Fibroblast of skin of scalp (primary cell): ENCODE measurements at regions not wholly inside any gene's neighbourhood (a gene's known extent, or its start where the extent isn't known, plus 50 kb on each side); places are given as distances from the start of the nearest gene placed in this dataset.

Experiments
- DNase-seq: peaks from one replicate; pipeline ENCODE4 v3.0.0-alpha.2; 2013

DNA sequence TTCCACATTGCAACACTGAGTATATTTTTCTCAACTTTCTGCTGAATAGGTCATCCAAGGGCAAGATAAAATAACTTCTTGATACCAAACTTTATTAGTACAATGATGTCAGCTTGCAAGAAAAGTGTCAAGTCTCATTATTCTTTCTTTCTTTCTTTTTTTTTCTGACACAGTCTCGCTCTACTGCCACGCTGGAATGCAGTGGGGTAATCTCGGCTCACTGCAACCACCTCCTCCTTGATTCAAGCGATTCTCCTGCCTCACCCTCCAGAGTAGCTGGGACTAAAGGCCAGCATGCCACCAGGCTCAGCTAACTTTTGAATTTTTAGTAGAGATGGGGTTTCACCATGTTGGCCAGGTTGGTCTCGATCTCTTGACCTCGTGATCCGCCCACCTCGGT is 523.4 kb downstream of the FSCB start:
- DNase-seq = no peak

DNA sequence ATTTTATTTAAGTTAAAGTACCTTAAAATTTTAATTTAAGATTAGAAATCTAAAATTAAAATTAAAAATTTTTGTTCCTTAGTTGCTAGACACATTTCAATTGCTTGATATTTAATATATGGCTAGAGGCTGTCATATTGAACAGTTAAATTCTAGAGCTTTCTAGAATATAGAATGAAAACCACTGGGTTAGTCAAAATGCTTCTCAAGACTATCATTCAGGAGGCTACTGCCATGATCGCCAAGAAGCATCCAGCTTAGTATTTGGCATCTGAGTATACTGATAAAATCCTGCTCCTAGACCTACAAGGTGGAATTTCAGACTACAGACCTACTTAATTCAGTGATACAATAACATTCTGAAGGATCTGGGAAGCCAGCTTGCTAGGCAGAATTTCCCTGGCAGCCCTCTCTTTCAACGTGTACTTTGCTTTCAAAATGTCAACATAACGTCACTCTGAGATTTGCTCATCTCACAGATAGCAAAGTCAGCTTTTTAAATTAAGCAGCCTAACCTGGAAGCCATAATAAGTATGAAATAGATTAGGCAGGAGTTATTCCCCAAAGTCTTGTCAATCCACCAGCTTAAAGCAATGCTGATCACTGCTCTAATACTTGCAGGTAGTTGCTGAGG is 525.8 kb downstream of the FSCB start:
- DNase-seq = no peak

DNA sequence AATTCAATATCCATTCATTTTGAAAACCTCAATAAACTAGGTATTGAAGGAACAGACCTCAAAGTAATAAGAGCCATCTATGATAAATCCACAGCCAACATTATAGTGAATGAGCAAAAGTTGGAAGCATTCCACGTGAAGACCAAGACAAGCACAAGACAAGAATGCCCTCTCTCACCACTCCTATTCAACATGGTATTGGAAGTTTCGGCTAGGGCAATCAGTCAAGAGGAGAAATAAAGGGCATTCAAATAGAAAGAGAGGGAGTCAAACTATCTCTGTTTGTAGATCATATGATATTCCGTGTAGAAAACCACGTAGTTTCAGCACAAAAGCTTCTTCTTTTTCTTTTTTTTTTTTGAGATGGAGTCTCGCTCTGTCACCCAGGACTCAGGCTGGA is 550.3 kb downstream of the FSCB start:
- DNase-seq = no peak

DNA sequence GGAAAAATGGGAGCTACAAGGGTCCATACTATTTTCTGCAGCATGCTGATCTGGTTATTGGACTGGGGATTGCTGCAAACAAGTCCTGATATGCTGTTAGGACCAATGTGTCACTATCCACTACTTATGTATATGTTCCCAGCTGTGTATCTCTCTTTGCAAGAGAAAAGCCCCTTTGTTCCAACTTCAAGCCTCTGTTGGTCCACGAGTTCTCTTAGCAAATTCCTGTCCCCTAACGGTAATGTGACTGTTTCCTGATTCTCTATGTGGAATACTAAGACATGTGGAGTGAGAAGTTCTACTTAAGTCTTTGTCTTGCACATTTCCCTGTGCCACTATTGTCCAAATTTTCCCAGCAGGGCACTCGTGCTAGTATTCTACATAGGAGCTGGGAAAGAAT is 557.7 kb downstream of the FSCB start:
- no peak for DNase-seq

DNA sequence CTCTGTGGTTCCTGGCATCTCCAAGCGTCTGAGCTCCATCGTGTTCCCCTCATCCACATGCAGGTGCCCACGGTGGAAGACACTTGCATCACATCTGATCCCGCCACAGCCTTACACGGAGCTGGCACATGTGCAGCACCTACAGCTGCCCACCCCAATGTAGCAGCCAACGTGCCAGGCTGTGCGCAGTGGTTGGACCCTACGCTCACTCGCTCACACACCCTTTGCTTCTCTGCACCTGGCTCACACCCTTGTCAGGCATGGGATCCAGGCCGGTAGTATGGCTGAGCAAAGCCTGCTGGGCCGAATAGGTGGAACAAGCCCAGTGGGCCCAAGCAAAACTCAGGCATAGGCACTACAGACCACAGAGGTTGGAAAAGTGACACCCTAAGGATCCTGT is 567.2 kb downstream of the FSCB start:
- DNase-seq = no peak

DNA sequence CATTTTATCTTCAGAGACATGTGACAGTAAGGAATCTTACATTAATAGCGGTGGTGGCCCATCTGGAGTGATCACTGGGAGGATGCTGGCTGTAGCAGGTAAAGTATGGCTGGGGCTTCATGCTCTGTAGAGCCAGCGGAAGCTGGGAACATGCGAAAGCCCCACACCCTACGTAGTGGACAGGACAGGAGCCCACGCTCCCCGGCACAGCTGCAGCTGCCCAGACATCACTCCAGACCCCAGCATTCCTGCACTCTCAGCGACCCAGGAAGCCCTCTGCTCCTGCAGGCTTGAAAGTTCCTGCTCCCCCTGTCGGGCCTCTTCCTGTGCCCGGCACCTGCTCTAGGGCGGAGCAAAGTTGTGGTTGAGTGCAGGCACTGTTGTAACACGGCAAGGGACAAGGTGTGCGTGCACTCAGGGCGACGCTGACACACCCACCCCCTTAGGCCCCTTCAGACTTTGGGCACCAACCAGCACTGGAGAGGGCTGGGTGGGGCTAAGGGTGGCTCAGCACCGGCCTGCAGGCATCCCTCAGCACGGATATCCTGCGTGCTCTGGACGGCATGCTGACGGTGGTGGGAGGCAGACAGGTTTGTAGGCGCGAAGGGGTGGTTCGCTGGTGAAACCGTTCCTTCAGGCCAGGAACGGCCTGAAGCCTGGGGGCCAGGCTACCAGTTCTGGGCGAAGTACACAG is 568.3 kb downstream of the FSCB start:
- no peak for DNase-seq

DNA sequence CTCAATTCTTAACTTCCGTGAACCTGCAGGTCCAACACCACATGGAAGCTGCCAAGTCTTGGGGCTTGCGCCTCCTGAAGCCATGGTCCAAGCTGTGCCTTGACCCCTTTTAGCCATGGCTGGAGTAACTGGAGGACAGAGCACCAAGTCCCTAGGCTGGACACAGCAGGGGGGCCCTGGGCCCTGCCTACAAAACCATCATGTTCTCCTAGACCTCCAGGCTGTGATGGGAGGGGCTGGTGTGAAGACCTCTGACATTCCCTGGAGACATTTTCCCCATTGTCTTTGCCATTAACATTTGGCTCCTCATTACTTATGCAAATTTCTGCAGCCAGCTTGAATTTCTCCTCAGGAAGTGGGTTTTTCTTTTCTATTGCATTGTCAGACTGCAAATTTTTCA is 570.1 kb downstream of the FSCB start:
- DNase-seq = no peak

DNA sequence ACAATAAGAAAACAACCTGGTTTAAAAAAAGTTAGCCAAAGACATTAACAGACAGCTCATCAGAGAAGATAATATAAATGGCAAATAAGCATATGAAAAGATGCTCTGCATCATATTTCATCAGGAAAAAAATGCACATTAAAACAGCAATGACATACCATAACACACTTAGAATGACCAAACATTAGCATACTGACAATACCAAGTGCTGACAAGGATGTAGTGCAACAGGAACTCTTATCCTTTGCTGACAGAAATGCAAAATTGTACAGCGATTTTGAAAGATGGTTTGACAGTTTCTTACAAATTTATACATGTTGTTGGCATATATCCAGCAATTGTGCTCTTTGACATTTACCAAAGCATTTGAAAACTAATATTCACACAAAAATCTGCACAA is 573.0 kb downstream of the FSCB start:
- no peak for DNase-seq

DNA sequence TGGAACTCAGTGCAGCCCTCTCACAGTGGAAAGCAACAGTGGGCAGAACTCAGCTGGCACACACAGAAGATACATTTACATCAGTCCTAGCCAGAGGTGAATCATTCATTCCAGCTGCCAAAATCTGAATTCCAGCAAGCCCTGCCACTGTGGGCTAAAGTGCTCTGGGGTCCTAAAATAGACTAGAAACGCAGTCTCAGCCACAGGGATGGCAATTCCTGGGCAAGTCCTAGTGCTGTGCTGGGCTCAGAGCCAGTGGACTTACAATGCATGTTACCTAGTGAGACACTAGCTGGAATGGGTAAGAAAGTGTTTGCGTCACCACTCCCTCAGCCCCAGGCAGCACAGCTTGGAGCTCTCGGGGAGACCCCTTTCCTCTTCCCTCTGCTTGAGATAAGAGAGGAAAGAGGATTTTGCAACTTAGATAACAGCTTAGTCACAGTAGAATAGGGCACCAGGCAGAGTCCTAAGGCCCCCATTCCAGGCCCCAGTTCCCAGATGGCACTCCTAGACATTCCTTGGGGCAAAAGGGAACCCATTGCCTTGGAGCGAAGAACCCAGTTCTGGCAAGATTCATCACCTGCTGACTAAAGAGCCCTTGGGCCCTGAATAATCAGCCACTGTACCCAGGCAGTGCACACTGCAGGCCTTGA is 592.9 kb downstream of the FSCB start:
- DNase-seq = no peak

DNA sequence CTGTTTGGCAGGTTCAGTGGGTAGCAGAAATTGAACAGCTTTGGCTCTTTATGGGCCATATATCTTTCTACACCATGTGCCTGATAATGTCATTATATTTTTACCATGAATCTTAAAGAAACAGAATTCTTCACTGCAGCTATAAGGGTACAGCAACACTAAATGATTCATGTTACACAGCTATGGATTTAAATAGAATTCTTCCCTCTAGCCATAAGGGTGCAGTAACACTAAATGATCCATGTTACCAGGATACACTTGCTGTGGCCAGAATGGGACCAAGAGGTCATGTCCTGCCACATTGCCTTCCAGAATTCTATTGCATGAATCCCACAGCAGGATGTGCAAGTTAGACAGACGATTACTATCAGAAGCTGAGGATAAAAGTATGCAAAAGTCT is 603.9 kb downstream of the FSCB start:
- no peak for DNase-seq

DNA sequence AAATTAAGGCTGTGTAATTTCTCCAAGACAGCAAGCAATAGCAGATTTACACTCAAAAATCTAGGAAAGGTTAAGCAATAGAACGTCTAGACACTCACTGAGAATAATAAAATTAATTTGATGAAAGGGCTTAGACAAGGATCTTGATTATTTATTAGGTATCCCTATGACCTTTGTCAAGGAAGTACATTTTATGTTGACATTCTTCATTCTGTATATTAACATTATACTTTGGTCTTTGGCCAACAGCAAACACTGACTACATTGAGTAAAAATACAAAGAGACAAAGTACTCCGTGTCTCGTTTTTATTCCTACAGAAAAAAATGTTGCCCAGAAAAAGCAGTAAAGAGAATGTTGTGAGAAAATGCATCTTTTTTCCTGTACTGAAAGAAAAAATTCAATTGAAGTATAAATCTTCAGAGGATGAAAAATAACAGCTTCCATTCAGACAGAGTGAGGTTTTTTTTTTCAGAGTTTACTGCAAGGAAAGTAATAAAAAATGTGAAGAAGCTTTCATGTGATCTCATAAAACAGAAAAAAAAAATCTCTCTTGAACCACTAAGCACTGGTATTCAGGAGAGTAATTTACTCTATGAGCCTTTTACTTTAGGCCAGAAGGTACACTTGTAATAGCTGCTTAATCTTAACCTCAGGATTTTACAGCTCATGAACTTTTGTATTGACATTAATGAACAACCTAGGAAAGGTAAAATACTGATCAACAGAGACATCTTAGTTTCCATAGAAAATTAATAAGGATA is 605.0 kb downstream of the FSCB start:
- DNase-seq = no peak

DNA sequence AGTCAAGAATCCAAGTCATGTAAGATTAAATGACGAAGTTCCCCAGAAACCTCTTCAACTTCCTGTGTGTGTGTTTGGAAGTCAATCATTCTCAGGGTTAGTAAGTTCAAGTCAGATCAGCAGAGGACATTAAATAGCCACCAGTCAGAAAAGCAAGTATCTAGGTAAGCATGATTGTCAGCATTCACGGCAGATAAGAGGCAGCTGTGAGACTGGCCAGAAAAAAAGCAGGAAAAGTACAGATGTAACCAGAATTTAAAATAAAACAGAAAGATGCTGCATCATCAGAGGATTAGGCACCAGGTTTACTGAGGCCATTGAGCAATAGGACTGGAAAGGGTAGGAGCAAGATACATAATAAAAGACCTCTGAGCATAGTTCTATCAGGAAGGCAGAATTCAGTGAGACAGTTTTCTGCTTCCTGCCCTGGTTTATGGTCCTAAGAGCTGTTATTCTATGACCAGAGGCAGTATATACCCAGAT is 606.9 kb downstream of the FSCB start:
- DNase-seq = no peak

DNA sequence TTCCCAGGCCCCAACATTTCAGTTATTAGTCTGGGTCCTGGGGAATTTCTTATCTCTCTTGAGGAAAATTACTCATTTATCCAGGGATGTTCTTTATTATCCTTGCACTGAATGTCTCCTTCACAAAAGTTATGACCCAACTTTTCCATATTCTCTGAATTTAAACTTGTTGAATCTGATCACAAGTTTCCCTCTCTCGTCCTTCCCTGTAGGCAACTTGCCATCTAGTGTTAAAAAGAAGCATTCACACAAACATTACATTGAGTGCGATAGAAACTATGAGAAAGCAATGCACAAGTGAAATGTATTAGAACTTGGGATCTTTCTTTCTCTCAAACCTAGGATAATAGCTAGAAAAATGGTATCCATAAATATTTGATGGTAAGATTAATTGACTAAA is 608.4 kb downstream of the FSCB start:
- DNase-seq = no peak

DNA sequence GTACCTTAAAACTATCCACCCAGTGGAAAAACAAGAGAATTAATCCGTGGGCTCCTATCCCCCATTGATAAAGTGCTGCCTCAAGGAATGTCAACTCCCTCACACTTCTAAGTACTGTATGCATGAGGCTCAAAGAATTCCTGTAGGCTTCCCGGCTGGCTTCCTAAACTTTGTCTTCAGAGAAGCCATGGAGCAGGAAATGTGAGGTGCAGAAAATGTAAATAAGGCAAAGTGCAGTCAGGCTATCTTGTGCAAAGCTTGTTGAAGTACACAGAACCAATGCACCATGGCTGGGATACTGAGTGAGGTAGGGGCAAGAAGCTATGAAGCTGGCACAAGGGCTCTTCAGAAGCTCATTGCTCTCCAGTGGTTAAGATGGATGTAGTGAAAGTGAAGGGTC is 611.0 kb downstream of the FSCB start:
- DNase-seq = no peak

DNA sequence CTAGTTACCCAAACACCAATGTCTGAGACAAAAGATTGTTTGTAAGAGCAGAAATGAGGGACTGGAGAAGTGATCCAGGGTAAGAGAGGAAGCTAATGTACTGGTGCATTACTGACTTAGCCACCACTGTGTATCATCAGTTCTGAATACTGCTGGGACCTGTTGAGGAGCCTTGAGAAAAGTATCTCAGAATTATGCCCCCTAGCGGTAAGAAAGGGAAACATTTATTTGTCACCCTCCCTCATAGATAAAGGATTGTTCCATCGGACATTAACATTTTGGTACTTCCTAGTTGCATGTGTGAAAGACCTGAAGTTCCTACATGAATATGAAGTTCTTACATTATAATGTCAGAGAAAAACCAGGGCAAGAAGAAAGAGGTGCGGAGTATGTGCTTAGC is 612.5 kb downstream of the FSCB start:
- no peak for DNase-seq

DNA sequence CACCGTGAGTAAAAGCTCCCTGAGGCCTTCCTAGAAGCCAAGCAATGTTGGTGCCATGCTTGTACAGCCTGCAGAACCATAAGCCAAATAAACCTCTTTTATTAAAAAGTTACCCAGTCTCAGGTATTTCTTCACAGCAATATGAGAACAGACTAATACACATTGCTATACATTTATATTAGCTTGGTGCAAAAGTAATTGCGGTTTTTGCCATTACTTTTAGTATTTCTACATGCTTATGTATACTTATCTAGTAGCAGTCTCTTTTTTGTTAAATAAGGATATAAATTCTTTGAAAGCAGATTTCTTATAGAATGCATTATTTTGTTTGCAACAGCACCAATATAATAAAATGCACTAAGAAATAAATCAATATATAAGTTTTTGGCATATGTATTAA is 619.6 kb downstream of the FSCB start:
- no peak for DNase-seq

DNA sequence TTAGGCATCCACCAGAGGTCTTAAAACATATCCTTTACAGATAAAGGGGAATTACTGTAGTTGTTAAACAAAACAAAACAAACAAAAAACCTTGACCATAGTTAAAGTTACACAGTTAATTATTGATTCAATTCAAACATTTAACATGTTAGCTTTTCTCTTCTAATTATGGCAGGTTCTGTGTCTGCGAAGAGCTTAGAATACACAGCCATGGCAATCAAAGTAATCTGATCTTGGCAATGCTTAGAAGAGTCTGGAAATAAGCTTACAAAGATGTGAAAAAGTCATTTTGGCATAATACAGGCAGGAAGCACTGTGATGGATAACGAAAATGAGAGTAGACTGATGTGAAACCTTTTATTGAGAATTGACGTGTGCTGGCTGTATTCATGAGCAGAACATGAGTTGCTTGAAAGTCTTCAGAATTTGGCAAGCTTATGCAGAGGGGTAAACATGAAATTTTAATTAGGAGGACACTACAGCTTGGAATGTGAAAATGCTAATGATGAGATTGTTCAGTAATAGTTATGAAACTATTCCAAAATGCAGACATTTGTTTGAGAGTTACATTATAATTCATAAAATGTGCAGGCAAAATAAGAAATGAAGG is 629.6 kb downstream of the FSCB start:
- no peak for DNase-seq

DNA sequence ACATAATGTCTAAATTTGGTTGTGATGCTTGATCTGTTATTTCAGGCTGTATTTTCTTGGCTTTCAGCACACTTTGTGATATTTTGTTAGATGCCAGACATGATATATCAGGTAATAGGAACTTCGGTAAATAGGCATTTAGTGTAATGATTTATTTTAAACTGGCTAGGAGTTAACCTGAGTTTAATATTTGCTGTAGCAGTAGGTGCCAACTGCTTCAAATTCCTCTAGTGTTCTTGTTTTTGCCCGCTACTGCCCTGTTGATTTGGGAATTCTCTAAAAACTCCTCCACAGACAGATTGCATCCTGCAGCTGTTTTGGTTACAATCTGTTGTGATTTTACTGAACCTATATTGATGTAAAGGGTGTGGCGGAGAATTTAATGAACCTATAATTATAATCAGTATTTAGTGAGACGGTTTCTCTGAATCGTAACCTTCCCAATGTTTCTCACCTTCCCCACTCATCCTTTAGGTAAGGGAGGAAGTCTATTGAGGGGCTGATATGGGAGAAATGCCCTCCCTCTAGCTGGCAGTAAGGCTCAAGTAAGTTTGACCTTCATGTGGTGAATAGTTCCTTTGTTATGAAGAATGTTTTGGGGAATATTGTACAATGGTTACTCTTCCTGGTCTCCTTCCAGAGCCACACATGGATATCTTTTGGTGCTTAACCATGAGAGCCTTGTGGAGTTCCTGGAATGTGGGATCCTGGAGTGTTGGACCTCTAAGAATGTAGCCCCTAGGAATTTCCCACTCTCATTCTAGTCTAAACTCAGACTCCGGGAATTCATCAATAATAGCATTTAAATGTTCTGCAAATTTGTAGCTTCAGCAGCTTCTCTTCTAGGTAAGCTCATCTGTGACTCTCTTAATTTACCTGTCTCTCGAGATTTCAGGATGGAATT is 634.1 kb downstream of the FSCB start:
- peak; percentile 1 for DNase-seq

DNA sequence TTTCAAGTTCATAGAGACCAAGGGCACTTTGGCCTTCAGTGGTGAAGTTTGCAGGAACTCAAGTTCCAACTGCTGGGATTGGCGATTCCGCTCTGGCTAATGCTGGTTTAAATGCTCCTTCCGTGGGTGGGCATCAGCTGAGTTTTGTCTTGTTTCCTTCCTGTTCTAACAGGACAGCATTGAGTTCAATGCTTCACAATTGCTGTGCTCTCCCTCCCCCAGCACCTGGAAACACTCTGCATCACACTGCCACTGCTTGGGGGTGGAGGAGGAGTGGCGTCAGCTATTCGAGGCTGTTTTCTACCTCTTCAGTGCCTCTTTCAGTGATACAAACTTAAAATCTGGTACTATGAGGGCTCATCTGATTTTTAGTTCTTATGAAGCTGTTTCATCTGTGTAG is 634.9 kb downstream of the FSCB start:
- no peak for DNase-seq

DNA sequence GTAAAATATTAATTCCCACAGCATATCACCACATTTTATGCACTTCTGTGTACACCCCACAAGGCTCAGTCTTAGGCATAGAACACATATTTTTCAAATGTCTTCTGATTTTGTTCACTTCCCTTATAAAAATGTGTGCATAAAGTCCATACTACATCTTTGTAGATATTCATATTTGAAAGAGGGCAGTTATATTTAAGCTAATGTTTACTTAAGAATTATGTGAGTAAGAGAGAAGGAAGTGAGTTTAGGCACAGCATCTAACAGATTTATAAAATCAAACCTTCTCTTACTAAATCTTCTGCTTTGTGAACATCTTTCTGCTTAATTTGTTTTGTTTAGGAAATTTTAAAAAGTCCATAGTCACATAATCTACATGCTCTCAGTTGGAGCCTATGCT is 648.1 kb downstream of the FSCB start:
- DNase-seq = no peak

DNA sequence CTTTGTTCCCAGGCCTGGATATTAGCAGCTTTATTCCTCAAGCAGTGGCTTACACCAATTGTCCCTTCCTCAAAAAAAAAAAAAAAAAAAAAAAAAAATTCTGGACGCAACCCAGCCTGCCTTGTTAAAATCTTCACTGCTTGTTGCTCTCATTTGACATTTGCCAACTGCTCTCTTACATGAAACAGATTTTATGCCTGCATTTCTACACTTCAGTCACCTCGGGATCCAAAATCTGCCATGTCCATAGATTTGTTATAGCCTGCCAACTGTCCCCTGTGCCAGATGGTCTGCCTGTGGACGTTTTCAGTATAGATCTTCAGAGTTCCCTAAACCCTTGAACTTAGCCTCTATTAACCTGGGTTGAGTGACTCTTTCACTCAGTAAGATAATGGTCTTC is 651.5 kb downstream of the FSCB start:
- DNase-seq = no peak

DNA sequence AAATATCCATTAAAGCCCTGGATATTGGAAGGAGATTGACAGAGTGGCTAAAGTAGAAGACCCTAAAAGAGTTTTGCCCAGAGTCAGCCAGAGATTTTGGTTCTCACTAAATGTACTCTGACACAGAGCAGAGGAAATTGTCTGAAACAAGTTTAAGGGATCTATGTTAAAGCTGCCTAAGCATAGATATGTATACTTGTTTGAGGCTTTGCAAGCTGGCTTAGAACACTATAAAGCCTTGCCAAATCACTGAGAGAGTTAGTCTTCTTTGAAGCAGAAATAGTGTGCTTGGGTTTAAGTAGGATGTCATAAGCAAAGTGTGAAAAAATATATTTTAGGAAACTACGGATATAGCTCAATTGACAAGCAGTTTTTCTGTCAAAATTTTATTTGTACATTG is 653.5 kb downstream of the FSCB start:
- no peak for DNase-seq
